A673 (cell line): ENCODE measurements at regions not wholly inside any gene's neighbourhood (a gene's known extent, or its start where the extent isn't known, plus 50 kb on each side); places are given as distances from the start of the nearest gene placed in this dataset.

Source experiments
- CTCF ChIP-seq: fragments of 300-800, 200-600 bp; sonication (generic); conservative IDR thresholded peaks from 2 replicates; pipeline ENCODE4 v1.5.1; 2017; ENCODE audit warnings: low read depth, mild to moderate bottlenecking, antibody characterized with exemption, low read length, moderate library complexity, mixed read lengths
- EZH2 ChIP-seq: fragments of 200-600 bp; sonication (generic); IDR thresholded peaks from 2 replicates; pipeline ENCODE4 v1.6.1; 2017; ENCODE audit warnings: borderline replicate concordance, low read depth, mild to moderate bottlenecking, mixed read lengths, antibody characterized with exemption, low read length; ENCODE audit not compliant: poor library complexity, severe bottlenecking

GRCh38 chr14:83297361-83297760 is 1763.7 kb upstream of the SEL1L start:
- TF ChIP-seq CTCF, result no peak
- TF ChIP-seq EZH2, result no peak
